ENCODE measurements at regions not wholly inside any gene's neighbourhood (a gene's known extent, or its start where the extent isn't known, plus 50 kb on each side); places are given as distances from the start of the nearest gene placed in this dataset.
A peak's percentile ranks its signal among the peaks of the same experiment; 100 is the strongest.

- TF ChIP-seq MECOM (CRISPR knock-in tag; IDR thresholded peaks at IDR 0.05) (peak; percentile 70), ZEB2 (IDR thresholded peaks at IDR 0.05) (no peak), CXXC5 (CRISPR knock-in tag; IDR thresholded peaks at IDR 0.05) (peak; percentile 80), BDP1 (IDR thresholded peaks at IDR 0.05; ENCODE audit: insufficient read depth, insufficient read length) (no peak), PTRF (tag; IDR thresholded peaks at IDR 0.05) (no peak), ATF3 (IDR thresholded peaks at IDR 0.05) (peak; percentile 78; the same call in 1 of the 2 replicates), ATF3 (CRISPR knock-in tag; conservative IDR thresholded peaks at IDR 0.05) (no peak), ZNF655 (CRISPR knock-in tag; IDR thresholded peaks at IDR 0.05) (no peak), ZNF449 (CRISPR knock-in tag; IDR thresholded peaks at IDR 0.05) (peak; percentile 81; the same call in 1 of the 2 replicates), HOMEZ (CRISPR knock-in tag; IDR thresholded peaks at IDR 0.05) (peak; percentile 11; the same call in 1 of the 2 replicates), EP400 (IDR thresholded peaks at IDR 0.05) (peak; percentile 52; the same call in 1 of the 2 replicates), FOXA1 (IDR thresholded peaks at IDR 0.05; ENCODE audit: borderline replicate concordance) (no peak), NFE2L1 (tag; IDR thresholded peaks at IDR 0.05; ENCODE audit: borderline replicate concordance, low read depth) (no peak), PKNOX1 (IDR thresholded peaks at IDR 0.05) (peak; percentile 53; the same call in 1 of the 2 replicates), HDAC2 (IDR thresholded peaks at IDR 0.05) (peak; percentile 83; the same call in 1 of the 2 replicates), ZC3H11A (IDR thresholded peaks at IDR 0.05; ENCODE audit: low read depth, low read length) (no peak), SIRT6 (IDR thresholded peaks at IDR 0.05; ENCODE audit: low read depth, low read length) (no peak), PTTG1 (tag; IDR thresholded peaks at IDR 0.05; ENCODE audit: low read depth) (peak; percentile 69)
Observed at GRCh38 chr5:173671121-173671949, 54.9 kb upstream of the BOD1 start (continued).

All from K562 (cell line).